GM23338 (cell line): ENCODE measurements at regions not wholly inside any gene's neighbourhood (a gene's known extent, or its start where the extent isn't known, plus 50 kb on each side); places are given as distances from the start of the nearest gene placed in this dataset.

ENCODE experiments used
- ATAC-seq: fragments of 200-7000 bp; cut with Tn5 transposase; 3 replicates; pipeline ENCODE4 v1.9.1; 2020
- DNase-seq: peaks from one replicate; pipeline ENCODE4 v3.0.0-alpha.2; 2015; ENCODE audit warnings: low spot score
- H2AFZ ChIP-seq: fragments of 200-600 bp; sonication (generic); 2 replicates; pipeline ENCODE4 v1.8.0; 2016; ENCODE audit warnings: antibody characterized with exemption, mild to moderate bottlenecking, moderate library complexity
- H3F3A ChIP-seq: fragments of 200-600 bp; sonication (generic); replicated peaks from 2 replicates; pipeline ENCODE4 v1.8.0; 2017; ENCODE audit warnings: antibody characterized with exemption, mixed run types, low read depth
- H3K27ac ChIP-seq: fragments of 200-600 bp; sonication (generic); 2 replicates; pipeline ENCODE4 v1.6.1; 2016; ENCODE audit warnings: low read depth
- H3K27me3 ChIP-seq: fragments of 200-600 bp; sonication (generic); 2 replicates; pipeline ENCODE4 v1.8.0; 2016; ENCODE audit warnings: mild to moderate bottlenecking, mixed run types, moderate library complexity; ENCODE audit not compliant: insufficient read depth
- H3K36me3 ChIP-seq: fragments of 200-600 bp; sonication (generic); 2 replicates; pipeline ENCODE4 v1.8.0; 2016; ENCODE audit warnings: mild to moderate bottlenecking; ENCODE audit not compliant: insufficient read depth
- H3K4me1 ChIP-seq: fragments of 200-600 bp; sonication (generic); 2 replicates; pipeline ENCODE4 v1.8.0; 2016; ENCODE audit warnings: mild to moderate bottlenecking, moderate library complexity; ENCODE audit not compliant: insufficient read depth
- H3K4me2 ChIP-seq: fragments of 200-600 bp; sonication (generic); 2 replicates; pipeline ENCODE4 v1.7.1; 2017; ENCODE audit warnings: mixed run types
- H3K4me3 ChIP-seq: fragments of 200-600 bp; sonication (generic); 2 replicates; pipeline ENCODE4 v1.6.1; 2016; ENCODE audit warnings: mixed run types
- H3K79me2 ChIP-seq: fragments of 200-600 bp; sonication (generic); replicated peaks from 2 replicates; pipeline ENCODE4 v1.8.0; 2017; ENCODE audit warnings: mild to moderate bottlenecking; ENCODE audit not compliant: insufficient read depth
- H3K9me2 ChIP-seq: fragments of 200-600 bp; sonication (generic); 2 replicates; pipeline ENCODE4 v1.8.0; 2017; ENCODE audit not compliant: insufficient read depth
- H4K20me1 ChIP-seq: fragments of 200-600 bp; sonication (generic); replicated peaks from 2 replicates; pipeline ENCODE4 v1.8.0; 2017; ENCODE audit warnings: mild to moderate bottlenecking; ENCODE audit not compliant: insufficient read depth
- H3K27ac Mint-ChIP-seq: 2 replicates; pipeline ENCODE4 v1.8.0; 2020; ENCODE audit warnings: inconsistent platforms, mild to moderate bottlenecking, moderate library complexity, mixed read lengths
- H3K27me3 Mint-ChIP-seq: 3 replicates; pipeline ENCODE4 v1.8.0; 2022; ENCODE audit warnings: low read depth, mild to moderate bottlenecking, moderate library complexity, mixed read lengths, inconsistent platforms; ENCODE audit not compliant: insufficient read depth, poor library complexity
- H3K36me3 Mint-ChIP-seq: 3 replicates; pipeline ENCODE4 v1.8.0; 2021; ENCODE audit warnings: low read depth, mild to moderate bottlenecking, inconsistent platforms, moderate library complexity, mixed read lengths
- H3K4me1 Mint-ChIP-seq: 3 replicates; pipeline ENCODE4 v1.8.0; 2020; ENCODE audit warnings: mild to moderate bottlenecking, inconsistent platforms, mixed read lengths
- H3K4me3 Mint-ChIP-seq: 3 replicates; pipeline ENCODE4 v1.8.0; 2021; ENCODE audit warnings: moderate library complexity, mild to moderate bottlenecking, inconsistent platforms, mixed read lengths
- H3K9me3 Mint-ChIP-seq: 3 replicates; pipeline ENCODE4 v1.8.0; 2020; ENCODE audit warnings: moderate library complexity, mild to moderate bottlenecking, inconsistent platforms, mixed read lengths
- CREB1 ChIP-seq: fragments of 250-450 bp; sonication (Bioruptor Pico); IDR thresholded peaks from 2 replicates; pipeline ENCODE4 v1.5.0; 2020; ENCODE audit warnings: low read depth, mild to moderate bottlenecking, moderate library complexity
- ETS1 ChIP-seq: IDR thresholded peaks from 2 replicates; pipeline ENCODE4 v1.6.1; 2016; ENCODE audit warnings: antibody characterized with exemption
- EZH2 ChIP-seq: fragments of 200-600 bp; sonication (generic); IDR thresholded peaks from one replicate; pipeline ENCODE4 v1.8.0; 2017; ENCODE audit warnings: antibody characterized with exemption, mild to moderate bottlenecking, low read depth; ENCODE audit not compliant: unreplicated experiment
- EZH2phosphoT487 ChIP-seq: fragments of 200-600 bp; sonication (generic); IDR thresholded peaks from one replicate; pipeline ENCODE4 v1.8.1; 2018; ENCODE audit warnings: antibody characterized with exemption; ENCODE audit not compliant: unreplicated experiment
- JUNB ChIP-seq: IDR thresholded peaks from one replicate; pipeline ENCODE4 v1.6.1; 2016; ENCODE audit warnings: antibody characterized with exemption; ENCODE audit not compliant: unreplicated experiment
- NANOG ChIP-seq: IDR thresholded peaks from 2 replicates; pipeline ENCODE4 v1.6.1; 2016; ENCODE audit warnings: antibody characterized with exemption, borderline replicate concordance
- POLR2AphosphoS5 ChIP-seq: IDR thresholded peaks from 2 replicates; pipeline ENCODE4 v1.6.1; 2016; ENCODE audit warnings: antibody characterized with exemption, low read depth
- STAT1 ChIP-seq: IDR thresholded peaks from one replicate; pipeline ENCODE4 v1.6.1; 2016; ENCODE audit warnings: antibody characterized with exemption; ENCODE audit not compliant: unreplicated experiment
- ZNF114 ChIP-seq: fragments of 250-450 bp; sonication (Bioruptor Pico); IDR thresholded peaks from 2 replicates; pipeline ENCODE4 v1.5.0; 2020; ENCODE audit warnings: mild to moderate bottlenecking, moderate library complexity
- ZNF331 ChIP-seq: fragments of 250-450 bp; sonication (Bioruptor Pico); IDR thresholded peaks from 2 replicates; pipeline ENCODE4 v1.5.0; 2020; ENCODE audit warnings: low read depth, mild to moderate bottlenecking, moderate library complexity
- TF ChIP-seq, protein P1 (sequence below): fragments of 250-450 bp; sonication (Bioruptor Pico); IDR thresholded peaks from 2 replicates; pipeline ENCODE4 v1.5.0; 2020; ENCODE audit warnings: mild to moderate bottlenecking, moderate library complexity
- TF ChIP-seq, protein P2 (sequence below): IDR thresholded peaks from one replicate; pipeline ENCODE4 v1.6.1; 2018; ENCODE audit warnings: antibody characterized with exemption; ENCODE audit not compliant: unreplicated experiment
- TF ChIP-seq, protein P3 (sequence below), 2 experiments: fragments of 200-600 bp in 1 of 2; sonication (generic) in 1 of 2; conservative IDR thresholded peaks; 2 replicates each; pipeline versions ENCODE4 v1.5.1 to v1.6.1; 2016 to 2017; ENCODE audit warnings: antibody characterized with exemption in 2 of 2, low read depth in 2 of 2, mild to moderate bottlenecking in 2 of 2, moderate library complexity in 1 of 2

- TF ChIP-seq, protein P1, sequence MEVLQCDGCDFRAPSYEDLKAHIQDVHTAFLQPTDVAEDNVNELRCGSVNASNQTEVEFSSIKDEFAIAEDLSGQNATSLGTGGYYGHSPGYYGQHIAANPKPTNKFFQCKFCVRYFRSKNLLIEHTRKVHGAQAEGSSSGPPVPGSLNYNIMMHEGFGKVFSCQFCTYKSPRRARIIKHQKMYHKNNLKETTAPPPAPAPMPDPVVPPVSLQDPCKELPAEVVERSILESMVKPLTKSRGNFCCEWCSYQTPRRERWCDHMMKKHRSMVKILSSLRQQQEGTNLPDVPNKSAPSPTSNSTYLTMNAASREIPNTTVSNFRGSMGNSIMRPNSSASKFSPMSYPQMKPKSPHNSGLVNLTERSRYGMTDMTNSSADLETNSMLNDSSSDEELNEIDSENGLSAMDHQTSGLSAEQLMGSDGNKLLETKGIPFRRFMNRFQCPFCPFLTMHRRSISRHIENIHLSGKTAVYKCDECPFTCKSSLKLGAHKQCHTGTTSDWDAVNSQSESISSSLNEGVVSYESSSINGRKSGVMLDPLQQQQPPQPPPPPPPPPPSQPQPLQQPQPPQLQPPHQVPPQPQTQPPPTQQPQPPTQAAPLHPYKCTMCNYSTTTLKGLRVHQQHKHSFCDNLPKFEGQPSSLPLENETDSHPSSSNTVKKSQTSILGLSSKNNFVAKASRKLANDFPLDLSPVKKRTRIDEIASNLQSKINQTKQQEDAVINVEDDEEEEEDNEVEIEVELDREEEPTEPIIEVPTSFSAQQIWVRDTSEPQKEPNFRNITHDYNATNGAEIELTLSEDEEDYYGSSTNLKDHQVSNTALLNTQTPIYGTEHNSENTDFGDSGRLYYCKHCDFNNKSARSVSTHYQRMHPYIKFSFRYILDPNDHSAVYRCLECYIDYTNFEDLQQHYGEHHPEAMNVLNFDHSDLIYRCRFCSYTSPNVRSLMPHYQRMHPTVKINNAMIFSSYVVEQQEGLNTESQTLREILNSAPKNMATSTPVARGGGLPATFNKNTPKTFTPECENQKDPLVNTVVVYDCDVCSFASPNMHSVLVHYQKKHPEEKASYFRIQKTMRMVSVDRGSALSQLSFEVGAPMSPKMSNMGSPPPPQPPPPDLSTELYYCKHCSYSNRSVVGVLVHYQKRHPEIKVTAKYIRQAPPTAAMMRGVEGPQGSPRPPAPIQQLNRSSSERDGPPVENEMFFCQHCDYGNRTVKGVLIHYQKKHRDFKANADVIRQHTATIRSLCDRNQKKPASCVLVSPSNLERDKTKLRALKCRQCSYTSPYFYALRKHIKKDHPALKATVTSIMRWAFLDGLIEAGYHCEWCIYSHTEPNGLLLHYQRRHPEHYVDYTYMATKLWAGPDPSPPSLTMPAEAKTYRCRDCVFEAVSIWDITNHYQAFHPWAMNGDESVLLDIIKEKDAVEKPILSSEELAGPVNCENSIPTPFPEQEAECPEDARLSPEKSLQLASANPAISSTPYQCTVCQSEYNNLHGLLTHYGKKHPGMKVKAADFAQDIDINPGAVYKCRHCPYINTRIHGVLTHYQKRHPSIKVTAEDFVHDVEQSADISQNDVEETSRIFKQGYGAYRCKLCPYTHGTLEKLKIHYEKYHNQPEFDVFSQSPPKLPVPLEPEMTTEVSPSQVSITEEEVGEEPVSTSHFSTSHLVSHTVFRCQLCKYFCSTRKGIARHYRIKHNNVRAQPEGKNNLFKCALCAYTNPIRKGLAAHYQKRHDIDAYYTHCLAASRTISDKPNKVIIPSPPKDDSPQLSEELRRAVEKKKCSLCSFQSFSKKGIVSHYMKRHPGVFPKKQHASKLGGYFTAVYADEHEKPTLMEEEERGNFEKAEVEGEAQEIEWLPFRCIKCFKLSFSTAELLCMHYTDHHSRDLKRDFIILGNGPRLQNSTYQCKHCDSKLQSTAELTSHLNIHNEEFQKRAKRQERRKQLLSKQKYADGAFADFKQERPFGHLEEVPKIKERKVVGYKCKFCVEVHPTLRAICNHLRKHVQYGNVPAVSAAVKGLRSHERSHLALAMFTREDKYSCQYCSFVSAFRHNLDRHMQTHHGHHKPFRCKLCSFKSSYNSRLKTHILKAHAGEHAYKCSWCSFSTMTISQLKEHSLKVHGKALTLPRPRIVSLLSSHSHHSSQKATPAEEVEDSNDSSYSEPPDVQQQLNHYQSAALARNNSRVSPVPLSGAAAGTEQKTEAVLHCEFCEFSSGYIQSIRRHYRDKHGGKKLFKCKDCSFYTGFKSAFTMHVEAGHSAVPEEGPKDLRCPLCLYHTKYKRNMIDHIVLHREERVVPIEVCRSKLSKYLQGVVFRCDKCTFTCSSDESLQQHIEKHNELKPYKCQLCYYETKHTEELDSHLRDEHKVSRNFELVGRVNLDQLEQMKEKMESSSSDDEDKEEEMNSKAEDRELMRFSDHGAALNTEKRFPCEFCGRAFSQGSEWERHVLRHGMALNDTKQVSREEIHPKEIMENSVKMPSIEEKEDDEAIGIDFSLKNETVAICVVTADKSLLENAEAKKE (CRISPR knock-in tag): no peak
- TF ChIP-seq JUNB (no peak), NANOG (no peak), ETS1 (no peak), STAT1 (no peak), ZNF114 (CRISPR knock-in tag) (no peak), EZH2 (no peak), ZNF331 (CRISPR knock-in tag) (no peak), POLR2AphosphoS5 (no peak), CREB1 (CRISPR knock-in tag) (no peak), EZH2phosphoT487 (no peak)
- TF ChIP-seq, protein P2, sequence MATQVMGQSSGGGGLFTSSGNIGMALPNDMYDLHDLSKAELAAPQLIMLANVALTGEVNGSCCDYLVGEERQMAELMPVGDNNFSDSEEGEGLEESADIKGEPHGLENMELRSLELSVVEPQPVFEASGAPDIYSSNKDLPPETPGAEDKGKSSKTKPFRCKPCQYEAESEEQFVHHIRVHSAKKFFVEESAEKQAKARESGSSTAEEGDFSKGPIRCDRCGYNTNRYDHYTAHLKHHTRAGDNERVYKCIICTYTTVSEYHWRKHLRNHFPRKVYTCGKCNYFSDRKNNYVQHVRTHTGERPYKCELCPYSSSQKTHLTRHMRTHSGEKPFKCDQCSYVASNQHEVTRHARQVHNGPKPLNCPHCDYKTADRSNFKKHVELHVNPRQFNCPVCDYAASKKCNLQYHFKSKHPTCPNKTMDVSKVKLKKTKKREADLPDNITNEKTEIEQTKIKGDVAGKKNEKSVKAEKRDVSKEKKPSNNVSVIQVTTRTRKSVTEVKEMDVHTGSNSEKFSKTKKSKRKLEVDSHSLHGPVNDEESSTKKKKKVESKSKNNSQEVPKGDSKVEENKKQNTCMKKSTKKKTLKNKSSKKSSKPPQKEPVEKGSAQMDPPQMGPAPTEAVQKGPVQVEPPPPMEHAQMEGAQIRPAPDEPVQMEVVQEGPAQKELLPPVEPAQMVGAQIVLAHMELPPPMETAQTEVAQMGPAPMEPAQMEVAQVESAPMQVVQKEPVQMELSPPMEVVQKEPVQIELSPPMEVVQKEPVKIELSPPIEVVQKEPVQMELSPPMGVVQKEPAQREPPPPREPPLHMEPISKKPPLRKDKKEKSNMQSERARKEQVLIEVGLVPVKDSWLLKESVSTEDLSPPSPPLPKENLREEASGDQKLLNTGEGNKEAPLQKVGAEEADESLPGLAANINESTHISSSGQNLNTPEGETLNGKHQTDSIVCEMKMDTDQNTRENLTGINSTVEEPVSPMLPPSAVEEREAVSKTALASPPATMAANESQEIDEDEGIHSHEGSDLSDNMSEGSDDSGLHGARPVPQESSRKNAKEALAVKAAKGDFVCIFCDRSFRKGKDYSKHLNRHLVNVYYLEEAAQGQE: no peak
- TF ChIP-seq, protein P3, sequence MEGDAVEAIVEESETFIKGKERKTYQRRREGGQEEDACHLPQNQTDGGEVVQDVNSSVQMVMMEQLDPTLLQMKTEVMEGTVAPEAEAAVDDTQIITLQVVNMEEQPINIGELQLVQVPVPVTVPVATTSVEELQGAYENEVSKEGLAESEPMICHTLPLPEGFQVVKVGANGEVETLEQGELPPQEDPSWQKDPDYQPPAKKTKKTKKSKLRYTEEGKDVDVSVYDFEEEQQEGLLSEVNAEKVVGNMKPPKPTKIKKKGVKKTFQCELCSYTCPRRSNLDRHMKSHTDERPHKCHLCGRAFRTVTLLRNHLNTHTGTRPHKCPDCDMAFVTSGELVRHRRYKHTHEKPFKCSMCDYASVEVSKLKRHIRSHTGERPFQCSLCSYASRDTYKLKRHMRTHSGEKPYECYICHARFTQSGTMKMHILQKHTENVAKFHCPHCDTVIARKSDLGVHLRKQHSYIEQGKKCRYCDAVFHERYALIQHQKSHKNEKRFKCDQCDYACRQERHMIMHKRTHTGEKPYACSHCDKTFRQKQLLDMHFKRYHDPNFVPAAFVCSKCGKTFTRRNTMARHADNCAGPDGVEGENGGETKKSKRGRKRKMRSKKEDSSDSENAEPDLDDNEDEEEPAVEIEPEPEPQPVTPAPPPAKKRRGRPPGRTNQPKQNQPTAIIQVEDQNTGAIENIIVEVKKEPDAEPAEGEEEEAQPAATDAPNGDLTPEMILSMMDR (conservative IDR thresholded peaks at IDR 0.05; ENCODE audit: low read depth in 2 of 2): no peak
- DNase-seq (no peak), ATAC-seq (no peak)
- no peaks in the 10 kb centered on the region for H3F3A ChIP-seq
- no peak overlapping the region for H3K4me3 ChIP-seq
- H3K4me1 Mint-ChIP-seq: peaks cover 22% of the 10 kb centered on the region
- H3K36me3 ChIP-seq: no peaks in the 10 kb centered on the region
- H3K4me1 ChIP-seq: peaks cover 9% of the 10 kb centered on the region; the same call in 1 of the 2 replicates
- peaks cover 3% of the 10 kb centered on the region for H3K27me3 Mint-ChIP-seq
- no peaks in the 10 kb centered on the region for H3K27me3 ChIP-seq
- H3K9me3 Mint-ChIP-seq: no peaks in the 10 kb centered on the region
- H3K9me2 ChIP-seq: no peaks in the 10 kb centered on the region
- H3K36me3 Mint-ChIP-seq: no peaks in the 10 kb centered on the region
- H2AFZ ChIP-seq: no peak overlapping the region
- no peak overlapping the region for H3K27ac Mint-ChIP-seq
- H4K20me1 ChIP-seq: no peaks in the 10 kb centered on the region
- no peak overlapping the region for H3K4me3 Mint-ChIP-seq
- no peak overlapping the region for H3K27ac ChIP-seq
- no peaks in the 10 kb centered on the region for H3K79me2 ChIP-seq
- H3K4me2 ChIP-seq: no peak overlapping the region
Observed at GRCh38 chr11:22510010-22510409, 115.6 kb downstream of the FANCF start.
